Colonic mucosa (tissue), 4 donors: ENCODE measurements at regions not wholly inside any gene's neighbourhood (a gene's known extent, or its start where the extent isn't known, plus 50 kb on each side); places are given as distances from the start of the nearest gene placed in this dataset.

Experiments used
- DNase-seq: peaks from one replicate; pipeline ENCODE4 v3.0.0-alpha.2; 2020
- H3K27ac ChIP-seq: fragments of 200-600 bp; one replicate; pipeline ENCODE4 v1.8.0; 2021
- H3K27me3 ChIP-seq: fragments of 200-600 bp; one replicate; pipeline ENCODE4 v1.8.0; 2021
- H3K36me3 ChIP-seq: fragments of 200-600 bp; one replicate; pipeline ENCODE4 v1.8.0; 2021
- H3K4me1 ChIP-seq: fragments of 200-600 bp; one replicate; pipeline ENCODE4 v1.8.0; 2021; ENCODE audit warnings: mild to moderate bottlenecking
- H3K4me3 ChIP-seq: fragments of 200-600 bp; one replicate; pipeline ENCODE4 v1.8.0; 2021
- H3K9ac ChIP-seq, 2 donors: one replicate each; pipeline ENCODE4 v1.7.0; 2013; ENCODE audit warnings: control low read depth in 2 of 2, low read depth in 2 of 2, low read length in 2 of 2
- H3K9me3 ChIP-seq: fragments of 200-600 bp; one replicate; pipeline ENCODE4 v1.8.0; 2021
- CTCF ChIP-seq: fragments of 200-600 bp; IDR thresholded peaks from one replicate; pipeline ENCODE4 v1.8.0; 2022; ENCODE audit warnings: antibody characterized with exemption, mild to moderate bottlenecking
- intact Hi-C: fragments of 100-400 bp; cut with DNase I; formaldehyde crosslinking; loops from one replicate; pipeline ENCODE4 v1.14.1; 2022
- donor health status: healthy.
- donor health status: DM: no; HTN: no; CAD: no.
- donor health status: DM: no; HTN: no; CAD: no.

- no peaks in the 10 kb centered on the region for H3K4me1 ChIP-seq
- H3K9ac ChIP-seq = no peak overlapping the region
- no peak overlapping the region for H3K4me3 ChIP-seq
- no peaks in the 10 kb centered on the region for H3K36me3 ChIP-seq
- intact Hi-C loops = no loop called here
- no peaks in the 10 kb centered on the region for H3K27me3 ChIP-seq
- no peak overlapping the region for H3K27ac ChIP-seq
- no peaks in the 10 kb centered on the region for H3K9me3 ChIP-seq
- DNase-seq = no peak
- no peak for TF ChIP-seq CTCF
Measured at GRCh38 chr12:84356224-84356623, 556.4 kb downstream of the SLC6A15 start.

- no peaks in the 10 kb centered on the region for H3K27me3 ChIP-seq
- no peak for DNase-seq
- H3K9me3 ChIP-seq = no peaks in the 10 kb centered on the region
- TF ChIP-seq CTCF = no peak
- H3K4me1 ChIP-seq = no peaks in the 10 kb centered on the region
- no peaks in the 10 kb centered on the region for H3K36me3 ChIP-seq
- no peak overlapping the region for H3K27ac ChIP-seq
- H3K4me3 ChIP-seq = no peak overlapping the region
- no peak overlapping the region for H3K9ac ChIP-seq
- intact Hi-C loops = no loop called here
Measured at GRCh38 chr12:84355561-84355960, 557.0 kb downstream of the SLC6A15 start.

- Histone ChIP-seq H3K9ac (no peak overlapping the region), H3K9me3 (no peaks in the 10 kb centered on the region), H3K36me3 (no peaks in the 10 kb centered on the region), H3K27me3 (no peaks in the 10 kb centered on the region), H3K4me3 (no peak overlapping the region), H3K4me1 (no peaks in the 10 kb centered on the region), H3K27ac (no peak overlapping the region)
- DNase-seq = no peak
- no peak for TF ChIP-seq CTCF
- intact Hi-C loops = no loop called here
Measured at GRCh38 chr12:84348582-84348981, 564.0 kb downstream of the SLC6A15 start.

GRCh38 chr12:84341467-84342193, 571.0 kb downstream of the SLC6A15 start:
- Histone ChIP-seq H3K4me1 (no peaks in the 10 kb centered on the region), H3K36me3 (no peaks in the 10 kb centered on the region), H3K4me3 (no peak overlapping the region), H3K27me3 (no peaks in the 10 kb centered on the region), H3K27ac (no peak overlapping the region), H3K9ac (no peak overlapping the region), H3K9me3 (no peaks in the 10 kb centered on the region)
- no peak for DNase-seq
- intact Hi-C loops = no loop called here
- TF ChIP-seq CTCF = no peak

- no peak overlapping the region for H3K9ac ChIP-seq
- DNase-seq = no peak
- no peaks in the 10 kb centered on the region for H3K4me1 ChIP-seq
- no peaks in the 10 kb centered on the region for H3K36me3 ChIP-seq
- H3K4me3 ChIP-seq = no peak overlapping the region
- intact Hi-C loops = no loop called here
- TF ChIP-seq CTCF = no peak
- no peak overlapping the region for H3K27ac ChIP-seq
- H3K27me3 ChIP-seq = no peaks in the 10 kb centered on the region
- H3K9me3 ChIP-seq = no peaks in the 10 kb centered on the region
Measured at GRCh38 chr12:84336231-84336630, 576.4 kb downstream of the SLC6A15 start.
